ENCODE measurements at regions not wholly inside any gene's neighbourhood (a gene's known extent, or its start where the extent isn't known, plus 50 kb on each side); places are given as distances from the start of the nearest gene placed in this dataset.

- TF ChIP-seq CTCF (conservative IDR thresholded peaks at IDR 0.05; ENCODE audit: low read depth, low read length) = no peak
- H3K4me2 ChIP-seq = no peak overlapping the region
Observed at GRCh38 chrX:28246675-28247074, 265.4 kb upstream of the DCAF8L1 start.

GRCh38 chrX:28229217-28229616, 248.0 kb upstream of the DCAF8L1 start:
- no peak overlapping the region for H2AFZ ChIP-seq (ENCODE audit: low read depth)
- no peak overlapping the region for H3K9ac ChIP-seq
- H3K79me2 ChIP-seq (ENCODE audit: insufficient read depth, low read depth) = no peaks in the 10 kb centered on the region
- peaks cover 10% of the 10 kb centered on the region for H3K4me1 ChIP-seq (ENCODE audit: low read depth, poor library complexity, severe bottlenecking)
- H3K4me3 ChIP-seq (IDR thresholded peaks at IDR 0.05; ENCODE audit: insufficient read depth, low read depth, low read length) = no peak overlapping the region
- H3K36me3 ChIP-seq (ENCODE audit: insufficient read depth) = no peaks in the 10 kb centered on the region
- H3K27me3 ChIP-seq (ENCODE audit: insufficient read depth, low read depth) = no peaks in the 10 kb centered on the region
- H3K4me2 ChIP-seq = no peak overlapping the region
- no peak overlapping the region for H3K27ac ChIP-seq
- no peaks in the 10 kb centered on the region for H4K20me1 ChIP-seq (ENCODE audit: insufficient read depth)
- TF ChIP-seq CTCF (conservative IDR thresholded peaks at IDR 0.05; ENCODE audit: low read depth, low read length) = no peak

More at GRCh38 chrX:28246675-28247074, 265.4 kb upstream of the DCAF8L1 start:
- H4K20me1 ChIP-seq (ENCODE audit: insufficient read depth) = no peaks in the 10 kb centered on the region
- no peaks in the 10 kb centered on the region for H3K4me1 ChIP-seq (ENCODE audit: low read depth, poor library complexity, severe bottlenecking)
- no peak overlapping the region for H3K9ac ChIP-seq
- no peak overlapping the region for H3K4me3 ChIP-seq (IDR thresholded peaks at IDR 0.05; ENCODE audit: insufficient read depth, low read depth, low read length)
- no peaks in the 10 kb centered on the region for H3K27me3 ChIP-seq (ENCODE audit: insufficient read depth, low read depth)
- H2AFZ ChIP-seq (ENCODE audit: low read depth) = no peak overlapping the region
- H3K79me2 ChIP-seq (ENCODE audit: insufficient read depth, low read depth) = no peaks in the 10 kb centered on the region
- no peak overlapping the region for H3K27ac ChIP-seq
- no peaks in the 10 kb centered on the region for H3K36me3 ChIP-seq (ENCODE audit: insufficient read depth)

GRCh38 chrX:28225513-28225912, 244.3 kb upstream of the DCAF8L1 start:
- Histone ChIP-seq H3K4me3 (IDR thresholded peaks at IDR 0.05; ENCODE audit: insufficient read depth, low read depth, low read length) (no peak overlapping the region), H3K27me3 (ENCODE audit: insufficient read depth, low read depth) (no peaks in the 10 kb centered on the region), H3K4me2 (no peak overlapping the region), H3K4me1 (ENCODE audit: low read depth, poor library complexity, severe bottlenecking) (peaks cover 6% of the 10 kb centered on the region), H3K79me2 (ENCODE audit: insufficient read depth, low read depth) (no peaks in the 10 kb centered on the region), H3K36me3 (ENCODE audit: insufficient read depth) (no peaks in the 10 kb centered on the region), H2AFZ (ENCODE audit: low read depth) (no peak overlapping the region), H3K9ac (no peak overlapping the region), H3K27ac (no peak overlapping the region), H4K20me1 (ENCODE audit: insufficient read depth) (no peaks in the 10 kb centered on the region)
- TF ChIP-seq CTCF (conservative IDR thresholded peaks at IDR 0.05; ENCODE audit: low read depth, low read length) = no peak

- Histone ChIP-seq H3K27ac (no peak overlapping the region), H3K79me2 (ENCODE audit: insufficient read depth, low read depth) (no peaks in the 10 kb centered on the region)
- no peak for TF ChIP-seq CTCF (conservative IDR thresholded peaks at IDR 0.05; ENCODE audit: low read depth, low read length)
Observed at GRCh38 chrX:28223991-28224390, 242.7 kb upstream of the DCAF8L1 start.

More at GRCh38 chrX:28223991-28224390, 242.7 kb upstream of the DCAF8L1 start:
- Histone ChIP-seq H3K27me3 (ENCODE audit: insufficient read depth, low read depth) (no peaks in the 10 kb centered on the region), H3K4me2 (no peak overlapping the region), H3K9ac (no peak overlapping the region), H2AFZ (ENCODE audit: low read depth) (no peak overlapping the region), H3K4me1 (ENCODE audit: low read depth, poor library complexity, severe bottlenecking) (peaks cover 6% of the 10 kb centered on the region), H4K20me1 (ENCODE audit: insufficient read depth) (no peaks in the 10 kb centered on the region), H3K4me3 (IDR thresholded peaks at IDR 0.05; ENCODE audit: insufficient read depth, low read depth, low read length) (no peak overlapping the region), H3K36me3 (ENCODE audit: insufficient read depth) (no peaks in the 10 kb centered on the region)

Data from KMS-11 (cell line).